ENCODE measurements at regions not wholly inside any gene's neighbourhood (a gene's known extent, or its start where the extent isn't known, plus 50 kb on each side); places are given as distances from the start of the nearest gene placed in this dataset.

- no peak for TF ChIP-seq RARB (CRISPR knock-in tag; IDR thresholded peaks at IDR 0.05)
- TF ChIP-seq ZFP30 (CRISPR knock-in tag; IDR thresholded peaks at IDR 0.05): no peak
- TF ChIP-seq ARNTL (CRISPR knock-in tag; IDR thresholded peaks at IDR 0.05; ENCODE audit: borderline replicate concordance, low read depth): no peak
- TF ChIP-seq ZNF70 (CRISPR knock-in tag; IDR thresholded peaks at IDR 0.05): no peak
- TF ChIP-seq TCF4 (CRISPR knock-in tag; IDR thresholded peaks at IDR 0.05; ENCODE audit: borderline replicate concordance): no peak
- no peak for TF ChIP-seq POU6F1 (CRISPR knock-in tag; IDR thresholded peaks at IDR 0.05; ENCODE audit: borderline replicate concordance, low read depth)
- TF ChIP-seq GLIS3 (CRISPR knock-in tag; IDR thresholded peaks at IDR 0.05): no peak
These were observed 257.7 kb upstream of the CDYL start for GRCh38 chr6:4518506-4518905.

All from SK-N-SH treated with all-trans-retinoic acid at 6 μM for 48 hours (cell line).